ENCODE measurements at regions not wholly inside any gene's neighbourhood (a gene's known extent, or its start where the extent isn't known, plus 50 kb on each side); places are given as distances from the start of the nearest gene placed in this dataset.

DNA sequence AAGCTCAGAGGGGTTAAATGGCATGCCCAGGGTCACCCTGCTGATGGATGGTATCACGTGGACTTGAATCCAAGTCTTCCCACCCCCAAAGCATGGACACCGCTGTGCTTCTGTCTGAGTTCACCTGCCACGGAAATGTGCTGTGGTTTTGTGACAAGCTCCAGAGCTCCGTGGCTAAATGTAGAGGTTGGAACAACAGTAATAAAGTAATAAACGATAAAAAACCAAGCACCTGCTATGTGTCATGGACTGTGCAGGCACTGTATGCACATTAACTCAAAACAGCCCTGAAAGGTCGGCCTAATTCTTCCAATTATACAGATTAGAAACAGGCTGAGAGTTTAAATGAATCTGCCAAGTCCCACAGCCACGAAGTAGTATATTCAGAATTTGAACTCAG lies 182.1 kb upstream of the NAV2 start (continued):
- TF ChIP-seq HDAC2 (IDR thresholded peaks at IDR 0.05; ENCODE audit: borderline replicate concordance in 1 of 2, low read depth in 2 of 2, low read length in 2 of 2) (no peak), JUND (IDR thresholded peaks at IDR 0.05; ENCODE audit: low read length) (no peak)
